GM18909 (cell line): ENCODE measurements at regions not wholly inside any gene's neighbourhood (a gene's known extent, or its start where the extent isn't known, plus 50 kb on each side); places are given as distances from the start of the nearest gene placed in this dataset.

Experiments used
- ATAC-seq: cut with Tn5 transposase; IDR thresholded peaks from one replicate; pipeline ENCODE4 v1.9.1; 2021; ENCODE audit warnings: mild to moderate bottlenecking; ENCODE audit not compliant: unreplicated experiment, poor library complexity

DNA sequence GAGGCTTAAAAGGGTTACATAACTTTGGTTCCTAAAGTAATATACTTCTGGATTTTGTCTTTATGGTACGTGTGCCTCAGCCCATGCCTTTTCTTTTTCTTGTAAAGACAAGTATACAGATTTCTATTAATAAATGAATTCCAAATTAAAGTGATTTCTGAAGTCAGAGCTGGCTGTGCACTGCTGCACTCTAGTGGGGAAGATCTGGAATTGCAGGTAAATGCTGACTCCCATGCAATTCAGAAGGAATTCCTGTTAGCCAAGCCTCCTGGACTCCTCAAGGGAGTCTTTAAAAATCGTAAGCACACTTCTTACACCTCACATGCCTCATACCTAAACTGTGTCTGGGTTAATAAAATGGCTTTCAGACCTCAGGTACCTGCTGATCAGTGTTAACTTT, 118.4 kb upstream of the SLC7A1 start:
- ATAC-seq = no peak

DNA sequence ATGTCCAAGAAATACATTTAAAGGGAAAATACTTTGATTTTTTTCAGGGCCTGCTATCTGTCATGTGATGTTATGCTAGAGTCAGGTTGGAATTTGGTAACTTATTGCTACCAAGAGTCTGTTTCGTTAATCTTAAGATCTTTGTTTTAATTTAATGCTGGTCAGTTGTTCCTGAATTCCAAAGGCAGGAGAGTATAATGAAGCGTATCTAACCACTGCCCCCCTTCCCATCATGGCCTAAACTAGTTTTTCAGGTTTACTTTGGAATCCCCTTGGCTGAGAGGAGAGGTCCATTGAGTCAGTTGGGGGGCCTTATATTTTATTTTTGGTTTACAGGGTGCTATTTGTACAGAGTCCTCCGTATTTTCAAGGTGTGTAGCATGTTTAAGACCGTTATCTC, 116.3 kb upstream of the SLC7A1 start:
- ATAC-seq = no peak

DNA sequence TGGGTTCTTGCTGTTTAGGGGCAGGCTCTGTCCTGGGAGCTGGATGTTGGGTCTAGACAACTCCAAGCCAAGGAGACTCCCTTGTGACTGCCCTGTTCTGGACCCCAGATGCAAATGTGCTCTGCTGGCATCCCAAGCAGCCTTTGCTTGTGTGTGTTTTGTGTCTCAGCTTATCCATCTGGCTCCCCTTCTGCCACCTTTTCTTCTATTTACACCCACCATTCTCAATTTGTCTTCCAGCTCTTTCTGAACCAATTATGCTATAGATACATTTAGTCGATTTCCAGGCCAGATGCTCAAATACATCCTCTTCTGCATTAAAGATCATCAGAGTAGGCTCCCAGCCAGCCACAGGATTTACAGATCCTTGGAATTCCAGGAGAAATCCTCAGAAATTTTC, 115.0 kb upstream of the SLC7A1 start:
- no peak for ATAC-seq

DNA sequence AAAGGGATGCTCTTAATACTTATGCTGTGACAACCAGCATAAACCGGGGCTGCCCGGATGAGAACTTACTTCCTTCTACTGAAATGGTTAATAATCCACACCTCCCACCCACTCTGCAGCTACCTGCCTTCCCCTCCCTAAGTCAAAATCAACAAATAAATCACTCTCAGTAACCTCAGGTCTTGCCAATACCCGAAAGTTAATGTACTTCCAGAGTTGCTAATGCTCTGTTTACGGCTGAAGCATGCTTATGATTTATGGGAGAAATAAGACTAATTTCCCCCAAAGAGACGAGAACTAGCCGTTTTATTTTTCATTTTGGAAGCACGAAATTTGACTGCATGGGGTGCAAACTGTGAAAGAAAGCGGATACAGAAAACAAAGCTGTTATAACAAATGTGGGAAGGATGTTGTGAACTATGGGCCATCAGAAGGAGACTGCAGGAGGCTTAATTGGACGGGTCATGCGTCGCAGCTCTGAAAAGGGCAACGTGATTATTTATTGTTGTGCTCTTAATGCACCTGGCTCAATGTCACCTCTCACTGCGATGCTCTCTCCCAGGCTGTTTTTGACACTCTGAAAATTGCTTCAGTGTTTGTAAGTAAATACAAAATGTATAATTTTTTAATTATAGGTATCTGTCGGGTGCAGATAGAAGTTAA, 114.0 kb upstream of the SLC7A1 start:
- no peak for ATAC-seq

DNA sequence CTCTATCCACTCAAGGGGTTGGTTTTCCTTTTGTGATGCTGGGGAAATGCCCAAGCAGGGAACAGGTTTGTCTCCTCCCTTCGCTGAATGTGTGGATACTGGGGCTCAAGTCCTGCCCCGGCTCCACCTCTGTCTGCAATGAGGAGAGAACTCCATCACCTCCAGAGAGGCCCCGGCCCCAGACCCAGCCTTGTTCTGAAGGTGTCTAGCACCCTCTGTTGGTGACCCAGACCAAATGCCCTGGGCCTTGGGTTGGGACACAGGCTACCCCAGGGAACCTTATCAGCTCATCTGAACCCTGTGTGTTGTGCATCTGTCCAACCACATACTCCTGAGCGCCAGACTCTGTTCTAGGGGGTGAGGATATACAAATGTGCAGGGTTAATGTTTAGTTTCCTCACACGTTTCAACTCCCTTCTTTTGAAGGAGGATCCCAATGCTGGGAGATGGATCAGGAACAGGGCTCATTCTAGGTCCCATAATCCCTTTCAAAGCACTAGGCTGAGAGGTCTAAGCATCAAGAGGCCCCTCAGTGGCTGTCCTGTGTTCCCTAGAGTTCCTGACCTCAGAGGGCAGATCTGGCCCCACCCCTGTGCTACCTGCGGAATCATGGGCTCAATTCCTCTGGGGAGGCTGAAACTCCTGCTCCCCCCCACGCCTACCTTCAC, 112.5 kb upstream of the SLC7A1 start:
- peak; percentile 50 for ATAC-seq

DNA sequence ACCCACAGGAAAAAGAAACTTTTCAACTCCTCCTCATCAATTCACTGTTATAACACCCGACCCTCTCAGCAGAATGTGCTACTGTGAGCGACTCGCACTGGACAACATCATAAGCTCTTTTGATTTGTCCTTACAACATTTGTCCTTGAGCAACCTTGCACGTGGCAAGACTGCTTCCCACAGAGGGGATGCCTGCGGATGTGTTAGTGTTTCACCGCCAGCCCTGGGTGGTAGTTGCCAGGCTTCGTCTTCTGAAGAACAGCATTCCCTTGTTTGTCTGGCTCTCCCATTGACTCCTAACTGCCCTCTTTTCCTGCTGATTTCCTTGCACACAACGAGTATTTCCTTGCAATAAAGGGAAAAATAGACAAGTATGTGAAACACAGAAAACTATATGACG, 111.4 kb upstream of the SLC7A1 start:
- no peak for ATAC-seq

DNA sequence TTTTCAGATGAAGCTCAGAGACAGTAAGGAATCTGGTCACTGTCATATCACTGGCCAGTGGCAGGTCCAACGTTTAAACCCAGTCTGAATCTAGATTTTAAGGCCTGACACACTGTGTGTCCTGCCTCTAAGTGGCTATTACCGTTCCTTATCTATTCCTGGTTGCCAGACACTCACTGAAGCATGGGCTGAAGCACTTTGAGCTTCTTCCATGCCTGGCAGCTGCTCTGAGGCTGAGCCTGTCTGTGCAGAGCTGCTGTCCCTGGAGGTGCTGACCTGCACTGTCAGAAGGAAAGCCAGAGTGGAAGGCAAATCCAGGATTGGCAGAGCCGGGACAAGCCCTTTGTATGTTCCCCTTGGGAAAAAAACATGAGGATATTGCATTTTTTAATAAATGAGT, 109.2 kb upstream of the SLC7A1 start:
- ATAC-seq = no peak

DNA sequence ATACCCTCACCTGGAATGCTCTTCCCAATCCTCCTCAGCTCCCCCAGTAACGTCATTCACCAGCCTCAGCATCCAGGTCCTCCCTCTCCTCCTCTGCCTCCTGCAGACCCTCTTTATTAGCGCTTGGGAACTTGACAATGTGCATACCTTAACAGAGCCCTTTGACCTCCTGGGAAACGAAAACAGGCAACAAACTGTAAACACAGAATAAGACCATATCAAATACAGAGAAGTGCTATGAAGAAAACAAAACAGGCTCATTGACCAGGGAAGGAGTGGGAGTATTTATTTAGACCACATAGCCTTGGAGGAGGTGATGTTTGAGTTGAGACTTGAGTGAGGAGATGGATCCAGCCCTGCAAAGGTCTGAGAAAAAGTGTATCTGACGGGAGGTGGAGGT, 107.9 kb upstream of the SLC7A1 start:
- no peak for ATAC-seq

DNA sequence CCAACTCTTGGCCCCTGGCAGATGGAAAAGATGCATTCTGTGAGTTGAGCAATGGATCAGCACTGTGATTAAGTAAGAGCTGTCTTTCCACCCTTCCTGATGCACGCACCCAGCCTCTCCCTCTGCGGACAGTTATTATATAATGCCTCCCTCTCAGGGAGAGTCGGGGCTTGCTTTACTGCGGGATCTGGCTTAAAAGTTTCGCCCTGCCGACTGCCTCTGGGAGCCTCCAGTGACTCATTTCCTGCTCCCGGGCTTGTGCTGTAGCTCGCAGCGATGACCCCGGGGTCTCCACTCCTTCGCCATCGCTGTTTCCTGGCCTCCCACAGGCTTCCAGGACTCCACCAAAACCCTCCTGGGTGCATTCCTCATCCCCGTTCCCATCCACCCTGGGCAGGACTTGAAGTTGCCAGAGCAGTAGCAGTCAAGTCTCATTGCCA, 107.4 kb upstream of the SLC7A1 start:
- no peak for ATAC-seq

DNA sequence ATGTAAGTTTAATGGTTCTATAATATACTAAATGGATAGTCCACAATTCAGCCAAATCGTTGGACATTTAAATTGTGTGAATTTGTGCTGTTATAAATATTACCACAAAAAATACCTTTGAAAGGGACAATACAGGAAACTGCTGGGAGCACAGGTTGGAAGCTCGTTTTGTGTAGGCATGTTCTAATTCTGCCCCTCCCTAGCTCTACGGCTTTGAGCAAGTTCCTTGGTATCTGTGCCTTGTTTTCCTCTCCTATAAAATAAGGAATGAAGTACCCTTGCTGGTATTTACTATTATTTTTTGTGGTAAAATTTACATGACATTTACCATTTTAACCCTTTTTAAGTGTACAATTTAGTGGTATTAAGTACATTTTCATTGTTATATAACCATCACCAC, 102.6 kb upstream of the SLC7A1 start:
- no peak for ATAC-seq

DNA sequence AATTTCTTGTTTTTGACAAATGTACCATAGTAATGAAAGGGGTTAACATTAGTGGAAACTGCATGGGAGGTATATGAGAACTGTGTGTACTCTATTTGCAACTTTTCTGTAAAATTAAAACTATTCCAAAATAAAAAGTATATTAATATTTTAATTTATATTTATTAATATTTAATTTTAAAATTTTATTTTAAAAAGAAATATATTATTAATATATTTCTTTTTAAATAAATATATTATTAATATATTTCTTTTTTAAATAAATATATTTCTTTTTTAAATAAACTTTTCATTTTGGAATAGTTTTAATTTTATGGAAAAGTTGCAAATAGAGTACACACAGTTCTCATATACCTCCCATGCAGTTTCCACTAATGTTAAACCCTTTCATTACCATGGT, 101.1 kb upstream of the SLC7A1 start:
- no peak for ATAC-seq

DNA sequence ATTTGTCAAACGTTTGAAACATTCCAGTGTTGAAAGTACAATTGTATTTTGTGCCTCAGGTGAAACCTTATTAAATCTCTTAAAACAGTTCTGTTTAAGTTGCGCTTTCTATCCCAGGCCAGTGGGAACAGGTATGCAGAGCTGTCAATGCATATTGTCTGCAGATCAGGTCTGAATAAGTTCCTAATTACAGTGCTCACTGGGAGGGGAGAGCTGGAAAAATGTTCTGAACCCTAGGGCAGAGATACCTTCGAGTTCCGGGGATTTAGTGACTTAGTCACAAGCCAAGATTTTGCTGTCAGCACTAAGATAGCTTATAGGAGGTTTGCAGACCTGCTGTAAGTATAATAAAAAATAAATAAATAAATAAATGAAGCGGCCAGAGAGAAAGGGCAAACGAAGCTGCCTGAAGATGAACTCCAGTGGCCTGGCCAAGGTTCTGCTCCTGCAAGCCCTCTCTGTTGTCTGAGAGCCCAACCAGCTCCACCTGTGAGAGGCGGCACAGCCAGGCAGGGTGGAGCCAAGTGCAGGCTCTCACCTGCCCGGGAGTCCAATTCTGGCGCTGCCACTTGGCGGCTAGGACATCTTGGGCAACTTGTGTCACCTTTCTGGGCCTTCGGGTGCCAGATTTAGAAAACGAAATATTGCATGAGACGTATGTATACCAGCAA, 97.9 kb upstream of the SLC7A1 start:
- no peak for ATAC-seq

DNA sequence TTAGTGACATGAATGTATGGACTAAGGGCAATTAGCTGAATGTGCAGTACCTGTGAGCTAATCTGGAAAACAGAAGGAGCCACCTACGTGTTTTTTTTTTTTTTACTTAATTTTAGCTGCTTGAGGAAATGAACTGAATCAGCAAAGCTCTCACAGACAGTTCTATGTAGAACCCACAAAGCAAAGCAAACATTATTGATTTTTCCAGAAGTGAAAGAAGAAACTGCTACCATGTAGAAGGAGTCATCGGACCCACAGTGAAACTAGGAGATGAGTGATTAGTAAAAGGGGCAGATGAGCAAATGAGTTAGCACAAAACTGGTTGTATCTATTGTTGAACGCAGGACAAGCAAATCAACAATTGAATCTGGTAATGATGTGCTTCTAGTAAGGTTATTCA, 94.1 kb upstream of the SLC7A1 start:
- ATAC-seq = no peak

DNA sequence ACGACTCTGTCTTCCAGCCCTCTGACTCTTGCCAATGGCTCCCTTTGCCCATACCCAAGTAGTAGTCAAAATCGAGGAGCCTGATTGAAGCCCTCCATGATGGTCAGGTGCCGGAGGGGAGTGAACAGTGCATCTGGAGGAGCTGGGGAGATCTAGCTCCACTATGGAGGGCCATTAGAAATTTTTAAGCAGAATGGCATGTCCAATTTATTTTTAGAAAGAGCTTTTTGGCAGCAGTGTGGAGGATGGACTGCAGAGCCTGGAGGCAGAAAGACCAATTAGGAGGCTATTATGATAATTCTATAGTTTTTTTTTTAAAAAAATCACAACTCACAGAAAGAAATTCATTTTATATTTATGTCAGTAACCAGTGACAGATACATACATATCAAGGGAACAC, 92.7 kb upstream of the SLC7A1 start:
- ATAC-seq = no peak

DNA sequence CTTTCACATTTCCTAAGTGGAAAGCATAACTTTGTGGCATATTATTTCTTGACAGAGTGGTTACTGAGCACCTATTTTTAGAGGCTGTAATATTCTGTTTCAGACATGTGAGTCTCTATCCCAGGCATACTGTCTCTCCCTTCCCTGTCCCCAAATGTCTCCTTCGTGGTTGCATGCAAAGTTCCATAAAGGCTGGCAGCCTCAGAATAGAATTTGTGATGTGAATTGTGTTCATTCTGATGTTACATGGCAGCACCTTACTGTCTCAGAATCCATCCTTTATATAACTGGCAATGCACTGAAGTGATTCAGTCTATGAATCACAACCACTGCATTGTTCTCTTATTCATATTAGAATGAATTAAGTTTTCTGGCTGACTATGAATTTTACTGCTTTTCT, 89.0 kb upstream of the SLC7A1 start:
- no peak for ATAC-seq

DNA sequence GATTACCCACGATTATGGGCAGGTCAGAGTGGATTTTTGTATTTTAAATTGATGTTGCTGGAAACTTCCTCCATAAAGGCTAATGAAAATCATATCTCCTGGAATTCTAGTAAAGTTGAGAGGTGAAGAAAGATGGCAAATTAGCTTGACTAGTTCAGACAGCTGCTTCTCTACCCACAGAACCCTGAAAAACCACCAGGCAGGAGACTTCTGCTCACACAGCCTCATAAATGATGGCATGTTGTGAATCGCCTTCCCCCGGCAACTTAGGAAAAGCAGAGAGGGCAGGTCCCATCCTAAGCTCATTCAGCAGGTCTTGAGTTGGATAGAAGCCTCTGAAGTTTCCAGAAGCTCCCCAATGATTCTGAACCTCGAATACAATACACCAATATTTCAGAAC, 87.6 kb upstream of the SLC7A1 start:
- ATAC-seq = no peak

DNA sequence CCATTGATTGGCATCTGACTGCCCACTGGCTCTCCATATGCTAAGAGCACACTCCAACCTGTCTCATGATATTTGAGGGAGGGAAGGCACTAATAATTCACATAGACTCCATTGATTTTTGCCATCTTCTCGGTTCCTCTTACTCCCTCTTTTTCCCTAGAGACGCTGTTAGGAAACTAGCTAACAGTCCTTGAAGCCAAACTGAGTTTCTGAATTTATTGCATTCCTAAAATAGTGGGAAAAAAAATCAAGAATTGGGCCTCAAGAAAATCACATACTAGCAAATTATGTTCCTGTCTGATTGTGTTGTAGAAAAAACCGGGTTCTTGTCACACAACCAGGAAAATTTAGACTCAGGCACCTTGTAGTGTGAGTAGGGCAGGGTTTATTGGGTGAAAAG, 86.4 kb upstream of the SLC7A1 start:
- ATAC-seq = no peak

DNA sequence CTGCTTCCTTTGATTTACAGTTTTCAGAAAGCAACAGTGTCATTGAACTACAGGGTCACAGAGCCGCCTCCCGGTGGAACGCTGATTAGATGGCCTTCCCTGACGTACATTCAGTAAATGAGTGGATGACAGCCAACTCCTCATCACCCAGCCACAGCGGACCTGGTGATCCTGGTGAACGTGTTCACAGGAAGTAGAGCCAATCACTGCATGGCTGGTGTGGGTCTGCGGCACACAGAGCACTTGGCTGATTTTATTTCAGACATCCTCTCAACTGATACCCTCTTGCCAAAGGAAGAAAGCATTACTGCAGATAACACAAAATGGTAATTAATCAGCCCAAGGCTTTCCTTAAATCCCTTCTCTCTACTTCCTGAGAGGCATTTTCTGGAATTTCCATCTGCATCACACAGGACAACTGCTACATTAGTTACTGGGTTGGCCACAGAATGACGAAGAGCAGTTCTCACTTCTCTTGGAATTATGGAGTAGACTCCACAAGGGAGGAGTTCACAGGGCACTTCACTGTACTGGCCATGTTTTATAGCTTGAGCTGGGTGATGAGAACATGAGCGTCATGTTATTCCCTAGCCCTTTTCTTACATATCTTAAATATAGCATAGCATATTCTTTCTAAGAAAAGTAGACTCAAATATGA, 84.0 kb upstream of the SLC7A1 start:
- no peak for ATAC-seq

DNA sequence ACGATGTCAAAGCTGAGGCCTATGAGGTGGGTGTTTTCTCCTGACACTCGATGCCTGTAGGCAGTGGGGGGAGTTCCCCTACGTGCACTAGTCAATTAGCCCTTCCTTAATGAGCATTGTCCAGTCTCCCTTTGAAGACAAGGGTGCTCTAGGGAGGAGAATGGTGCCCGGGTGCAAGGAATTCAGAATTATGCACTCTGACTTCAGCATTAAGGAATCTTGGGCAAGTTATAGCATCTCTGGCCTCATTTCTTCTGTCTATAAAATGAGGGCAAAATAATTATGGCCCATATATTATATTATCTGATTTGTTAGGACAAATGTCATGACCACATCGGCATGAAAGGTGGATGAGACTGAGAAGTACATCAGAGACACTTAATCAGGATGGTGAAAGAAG, 82.1 kb upstream of the SLC7A1 start:
- ATAC-seq = no peak

DNA sequence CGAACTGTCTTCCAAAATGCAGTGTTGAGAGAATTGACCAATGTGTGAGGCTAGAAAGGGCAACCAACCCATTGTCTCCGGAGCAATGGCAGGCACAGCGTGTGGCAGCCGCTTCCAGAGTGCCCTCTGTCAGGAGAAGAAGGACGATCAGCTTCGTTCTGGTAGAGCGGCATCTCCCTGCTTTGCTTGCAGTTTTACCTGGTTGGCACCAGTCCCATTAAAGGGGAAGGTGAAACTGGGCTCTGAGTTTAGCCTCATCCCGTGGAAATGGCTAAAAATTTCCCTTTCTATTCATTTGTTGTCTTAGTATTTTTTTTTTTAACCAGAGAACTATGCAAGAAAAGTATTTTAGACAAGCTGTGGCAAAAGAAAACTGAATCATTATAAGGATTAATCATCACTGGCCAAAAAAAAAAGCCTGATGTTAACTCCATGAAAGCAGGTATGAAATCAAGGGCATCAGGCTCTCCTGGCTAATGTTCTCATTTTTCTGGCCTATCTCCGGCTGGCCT, 81.5 kb upstream of the SLC7A1 start:
- no peak for ATAC-seq

DNA sequence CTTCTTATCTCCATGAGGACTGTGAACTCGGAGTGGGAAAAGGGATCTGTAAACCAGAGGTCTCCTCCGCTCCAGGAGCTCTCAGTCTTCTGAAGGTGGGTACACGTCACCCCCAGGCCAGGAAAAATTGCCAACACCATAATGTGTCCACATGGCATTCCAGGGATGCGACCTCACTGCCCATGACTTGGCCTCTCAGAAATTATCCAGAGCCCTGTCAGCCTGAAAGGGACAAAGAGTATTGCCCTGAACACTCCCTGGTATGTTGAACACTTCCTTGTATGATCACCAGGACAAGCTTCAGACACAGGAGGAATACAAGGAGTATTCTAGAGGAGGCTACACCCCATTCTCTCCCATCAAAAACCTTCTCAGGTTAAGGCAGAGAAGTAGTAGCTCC, 81.0 kb upstream of the SLC7A1 start:
- ATAC-seq = no peak
